Lower lobe of right lung (tissue), 2 donors: ENCODE measurements at regions not wholly inside any gene's neighbourhood (a gene's known extent, or its start where the extent isn't known, plus 50 kb on each side); places are given as distances from the start of the nearest gene placed in this dataset.

Source experiments
- ATAC-seq, 2 donors: fragments of 200-7000 bp; cut with Tn5 transposase; one replicate each; pipeline ENCODE4 v1.9.1; 2020 to 2022; ENCODE audit warnings: mild to moderate bottlenecking in 2 of 2, moderate library complexity in 2 of 2
- DNase-seq: peaks from one replicate; pipeline ENCODE4 v3.0.0-alpha.2; 2020
- H3K27ac ChIP-seq: fragments of 200-600 bp; one replicate; pipeline ENCODE4 v1.8.0; 2022
- H3K27me3 ChIP-seq: fragments of 200-600 bp; one replicate; pipeline ENCODE4 v1.8.0; 2022; ENCODE audit warnings: low read depth
- H3K36me3 ChIP-seq: fragments of 200-600 bp; one replicate; pipeline ENCODE4 v1.8.0; 2022; ENCODE audit warnings: mild to moderate bottlenecking
- H3K4me1 ChIP-seq: fragments of 200-600 bp; one replicate; pipeline ENCODE4 v1.8.0; 2022
- H3K4me3 ChIP-seq: fragments of 200-600 bp; one replicate; pipeline ENCODE4 v1.8.0; 2022; ENCODE audit warnings: mild to moderate bottlenecking
- H3K9me3 ChIP-seq: fragments of 200-600 bp; one replicate; pipeline ENCODE4 v1.8.0; 2022
- intact Hi-C: fragments of 100-400 bp; cut with DNase I; formaldehyde crosslinking; loops from one replicate; pipeline ENCODE4 v1.11.0; 2022
- TF ChIP-seq, protein P1 (sequence below): fragments of 200-600 bp; IDR thresholded peaks from one replicate; pipeline ENCODE4 v1.8.0; 2022; ENCODE audit warnings: antibody characterized with exemption, mild to moderate bottlenecking
- donor health status: DM: no; HTN: yes; CAD: no; lungs with severe emphysema.

DNA sequence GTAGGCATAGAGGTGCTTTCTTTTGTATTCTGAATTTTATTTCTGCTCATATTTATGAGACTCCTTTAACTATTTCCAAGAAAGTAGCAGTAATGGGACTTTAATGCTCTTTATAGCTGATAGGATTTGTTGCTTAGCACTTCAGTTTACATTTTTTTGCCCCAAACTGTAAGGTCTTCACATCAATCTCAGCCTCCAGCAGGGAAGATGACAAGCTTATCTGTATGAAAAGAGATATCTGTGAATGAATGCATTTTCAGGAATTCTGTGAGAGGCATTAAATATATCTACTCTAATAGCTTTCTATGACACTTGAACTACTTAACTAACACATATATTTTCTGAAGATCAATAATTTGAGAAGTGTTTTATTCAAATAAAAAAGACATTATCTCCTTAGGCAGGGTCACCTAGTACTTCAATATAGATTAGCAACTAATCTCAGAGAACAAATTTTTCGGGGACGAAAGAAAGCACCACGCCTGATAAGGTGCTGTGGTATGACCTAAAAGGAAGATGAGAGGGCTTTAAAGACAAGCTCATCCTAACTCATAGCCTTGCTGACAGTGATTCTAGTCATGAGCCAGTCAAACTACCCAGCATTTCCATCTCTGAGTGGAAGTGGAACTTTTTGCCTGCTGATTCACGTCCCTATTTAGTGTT lies 766.1 kb upstream of the CNTNAP5 start:
- TF ChIP-seq, protein P1, sequence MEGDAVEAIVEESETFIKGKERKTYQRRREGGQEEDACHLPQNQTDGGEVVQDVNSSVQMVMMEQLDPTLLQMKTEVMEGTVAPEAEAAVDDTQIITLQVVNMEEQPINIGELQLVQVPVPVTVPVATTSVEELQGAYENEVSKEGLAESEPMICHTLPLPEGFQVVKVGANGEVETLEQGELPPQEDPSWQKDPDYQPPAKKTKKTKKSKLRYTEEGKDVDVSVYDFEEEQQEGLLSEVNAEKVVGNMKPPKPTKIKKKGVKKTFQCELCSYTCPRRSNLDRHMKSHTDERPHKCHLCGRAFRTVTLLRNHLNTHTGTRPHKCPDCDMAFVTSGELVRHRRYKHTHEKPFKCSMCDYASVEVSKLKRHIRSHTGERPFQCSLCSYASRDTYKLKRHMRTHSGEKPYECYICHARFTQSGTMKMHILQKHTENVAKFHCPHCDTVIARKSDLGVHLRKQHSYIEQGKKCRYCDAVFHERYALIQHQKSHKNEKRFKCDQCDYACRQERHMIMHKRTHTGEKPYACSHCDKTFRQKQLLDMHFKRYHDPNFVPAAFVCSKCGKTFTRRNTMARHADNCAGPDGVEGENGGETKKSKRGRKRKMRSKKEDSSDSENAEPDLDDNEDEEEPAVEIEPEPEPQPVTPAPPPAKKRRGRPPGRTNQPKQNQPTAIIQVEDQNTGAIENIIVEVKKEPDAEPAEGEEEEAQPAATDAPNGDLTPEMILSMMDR, result no peak
- Histone ChIP-seq H3K4me1 (no peaks in the 10 kb centered on the region), H3K9me3 (no peaks in the 10 kb centered on the region), H3K27me3 (no peaks in the 10 kb centered on the region), H3K36me3 (no peaks in the 10 kb centered on the region), H3K4me3 (no peak overlapping the region), H3K27ac (no peak overlapping the region)
- ATAC-seq, result no peak
- intact Hi-C loops, result no loop called here
- DNase-seq, result no peak

DNA sequence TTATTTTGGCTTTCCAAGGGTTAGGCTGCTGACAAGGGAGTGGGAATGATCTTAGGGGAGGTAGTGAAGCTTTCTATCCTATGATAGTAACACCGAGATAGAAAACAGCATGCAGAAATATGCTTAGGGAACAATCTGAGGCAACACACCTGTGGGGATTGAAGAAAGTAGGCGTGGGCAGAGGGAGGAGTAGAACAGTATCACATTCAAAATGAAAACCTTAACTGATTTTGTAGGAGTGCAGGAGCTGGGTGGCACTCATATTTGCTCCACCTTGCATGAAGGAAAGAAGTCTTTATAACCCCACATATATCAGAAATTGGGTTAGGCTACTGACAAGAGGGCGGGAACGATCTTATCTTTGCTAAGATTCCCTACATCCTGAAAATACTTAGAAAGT lies 762.2 kb upstream of the CNTNAP5 start:
- no peak overlapping the region for H3K4me3 ChIP-seq
- intact Hi-C loops, result no loop called here

GRCh38 chr2:123283431-123283830 lies 741.7 kb upstream of the CNTNAP5 start:
- no peaks in the 10 kb centered on the region for H3K9me3 ChIP-seq
- no peaks in the 10 kb centered on the region for H3K4me1 ChIP-seq
- DNase-seq (no peak), ATAC-seq (no peak)
- no peak overlapping the region for H3K27ac ChIP-seq
- no peak overlapping the region for H3K4me3 ChIP-seq
- TF ChIP-seq, protein P1, result no peak
- intact Hi-C loops, result no loop called here
- H3K36me3 ChIP-seq, result no peaks in the 10 kb centered on the region
- H3K27me3 ChIP-seq, result no peaks in the 10 kb centered on the region

More for the DNA sequence above, 762.2 kb upstream of the CNTNAP5 start:
- Histone ChIP-seq H3K36me3 (no peaks in the 10 kb centered on the region), H3K27me3 (no peaks in the 10 kb centered on the region), H3K9me3 (no peaks in the 10 kb centered on the region), H3K4me1 (no peaks in the 10 kb centered on the region), H3K27ac (no peak overlapping the region)
- TF ChIP-seq, protein P1, result no peak
- ATAC-seq, result no peak
- no peak for DNase-seq

- DNase-seq, result no peak
- H3K27ac ChIP-seq, result no peak overlapping the region
- TF ChIP-seq, protein P1, result no peak
- no peaks in the 10 kb centered on the region for H3K9me3 ChIP-seq
- no peaks in the 10 kb centered on the region for H3K4me1 ChIP-seq
- intact Hi-C loops, result no loop called here
- H3K36me3 ChIP-seq, result no peaks in the 10 kb centered on the region
- ATAC-seq, result no peak
- no peak overlapping the region for H3K4me3 ChIP-seq
- H3K27me3 ChIP-seq, result no peaks in the 10 kb centered on the region
Observed at GRCh38 chr2:123303731-123304130, 721.4 kb upstream of the CNTNAP5 start.
